ENCODE measurements at regions not wholly inside any gene's neighbourhood (a gene's known extent, or its start where the extent isn't known, plus 50 kb on each side); places are given as distances from the start of the nearest gene placed in this dataset.

DNA sequence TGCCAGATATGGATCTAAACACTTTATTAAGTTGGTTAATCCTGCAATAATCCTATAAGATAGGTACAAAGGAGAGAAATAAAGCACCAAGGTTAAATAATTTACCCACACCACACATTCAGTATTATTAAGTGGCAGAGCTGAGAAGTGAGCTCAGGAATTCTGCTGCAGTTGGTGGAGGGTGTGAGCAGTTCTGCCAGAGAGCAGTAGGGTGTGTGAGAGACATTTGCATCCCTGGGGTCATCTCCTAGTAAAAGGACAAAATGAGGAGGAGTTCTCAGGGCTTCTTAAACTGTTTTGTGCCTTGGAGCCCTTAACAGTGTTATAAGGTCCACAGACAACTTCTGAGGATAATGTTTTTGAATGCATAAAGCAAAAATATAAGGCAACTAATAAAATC, 484.5 kb downstream of the TAFA4 start:
- DNase-seq (ENCODE audit: low spot score in 2 of 2) (no peak), ATAC-seq (replicated peaks; ENCODE audit: extremely low read depth, poor library complexity, severe bottlenecking) (no peak)
- Mint-ChIP-seq H3K27me3 (no peaks in the 10 kb centered on the region), H3K4me3 (no peak overlapping the region), H3K9me3 (peaks cover 5% of the 10 kb centered on the region), H3K36me3 (ENCODE audit: insufficient read depth) (peaks cover 5% of the 10 kb centered on the region), H3K27ac (ENCODE audit: low read depth) (no peak overlapping the region), H3K4me1 (no peaks in the 10 kb centered on the region)

- no peaks in the 10 kb centered on the region for H3K4me1 Mint-ChIP-seq
- no peaks in the 10 kb centered on the region for H3K36me3 Mint-ChIP-seq (ENCODE audit: insufficient read depth)
- H3K4me3 Mint-ChIP-seq: no peak overlapping the region
- H3K27me3 Mint-ChIP-seq: no peaks in the 10 kb centered on the region
- H3K27ac Mint-ChIP-seq (ENCODE audit: low read depth): no peak overlapping the region
- DNase-seq (ENCODE audit: low spot score in 2 of 2) (no peak), ATAC-seq (replicated peaks; ENCODE audit: extremely low read depth, poor library complexity, severe bottlenecking) (no peak)
- peaks cover 6% of the 10 kb centered on the region for H3K9me3 Mint-ChIP-seq
Measured at GRCh38 chr3:68441054-68441453, 491.3 kb downstream of the TAFA4 start.

DNA sequence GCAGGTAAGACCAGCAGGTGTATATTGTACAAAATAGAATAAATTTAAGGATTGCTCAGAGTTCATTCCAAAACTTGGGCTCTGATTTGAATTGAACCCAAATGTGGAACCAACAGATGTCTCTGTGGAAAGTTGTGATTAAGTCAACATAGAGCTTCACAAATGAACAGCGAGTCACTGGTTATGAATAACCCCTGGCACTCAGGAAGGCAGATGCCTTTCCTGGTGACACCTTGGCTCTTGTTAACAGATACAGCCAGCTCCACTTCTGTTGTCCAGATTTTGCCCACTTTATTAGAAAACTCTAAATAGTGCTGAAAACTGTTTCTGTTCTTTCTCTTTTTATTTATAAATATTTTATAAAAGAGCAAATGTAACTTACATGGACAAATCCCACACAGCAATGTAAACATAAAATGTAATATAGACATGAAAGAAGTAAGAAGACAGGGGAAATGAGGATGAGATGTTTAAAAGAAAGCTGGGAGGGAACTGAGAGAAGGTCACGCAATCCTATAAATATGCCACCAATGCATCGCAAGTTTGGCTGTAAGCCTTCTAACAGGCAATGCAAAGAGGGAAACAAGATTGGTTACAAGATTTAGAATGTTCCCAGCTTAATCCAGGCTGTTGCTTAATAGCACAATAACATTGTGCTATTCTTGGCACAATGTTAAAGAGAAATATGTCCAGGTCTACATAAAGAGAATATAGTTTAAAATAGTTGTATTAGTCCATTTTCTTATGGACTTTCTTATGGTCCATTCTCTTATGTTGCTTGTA, 495.5 kb downstream of the TAFA4 start:
- Mint-ChIP-seq H3K4me1 (no peaks in the 10 kb centered on the region), H3K4me3 (no peak overlapping the region), H3K36me3 (ENCODE audit: insufficient read depth) (no peaks in the 10 kb centered on the region), H3K27ac (ENCODE audit: low read depth) (no peak overlapping the region), H3K27me3 (no peaks in the 10 kb centered on the region), H3K9me3 (peaks cover 6% of the 10 kb centered on the region)
- ATAC-seq (replicated peaks; ENCODE audit: extremely low read depth, poor library complexity, severe bottlenecking) (no peak), DNase-seq (ENCODE audit: low spot score in 2 of 2) (no peak)

DNA sequence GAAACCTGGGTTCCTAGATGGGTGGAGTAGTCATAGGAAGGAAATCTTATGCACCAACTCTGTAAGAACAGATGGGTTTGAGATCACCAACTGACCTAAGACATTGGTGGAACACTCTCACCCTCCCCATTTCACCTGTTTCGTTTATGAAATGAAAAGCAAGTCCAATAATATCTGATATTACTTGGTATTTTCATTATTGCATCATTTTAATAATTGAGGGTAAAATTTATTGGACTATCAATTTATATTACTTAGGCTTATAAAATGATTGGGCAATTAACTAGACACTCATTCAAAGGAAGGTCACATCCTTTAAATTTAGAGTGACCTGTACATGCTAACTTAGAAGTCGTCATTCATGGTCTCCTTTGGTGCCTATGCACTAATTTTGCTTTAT, 503.9 kb downstream of the TAFA4 start:
- DNase-seq (ENCODE audit: low spot score in 2 of 2) (no peak), ATAC-seq (replicated peaks; ENCODE audit: extremely low read depth, poor library complexity, severe bottlenecking) (no peak)
- no peaks in the 10 kb centered on the region for H3K4me1 Mint-ChIP-seq
- H3K36me3 Mint-ChIP-seq (ENCODE audit: insufficient read depth): no peaks in the 10 kb centered on the region
- H3K27me3 Mint-ChIP-seq: no peaks in the 10 kb centered on the region
- H3K4me3 Mint-ChIP-seq: no peak overlapping the region
- no peaks in the 10 kb centered on the region for H3K9me3 Mint-ChIP-seq
- H3K27ac Mint-ChIP-seq (ENCODE audit: low read depth): no peak overlapping the region

- Mint-ChIP-seq H3K36me3 (ENCODE audit: insufficient read depth) (no peaks in the 10 kb centered on the region), H3K27ac (ENCODE audit: low read depth) (no peak overlapping the region), H3K9me3 (no peaks in the 10 kb centered on the region), H3K4me1 (no peaks in the 10 kb centered on the region), H3K27me3 (no peaks in the 10 kb centered on the region), H3K4me3 (no peak overlapping the region)
- DNase-seq (ENCODE audit: low spot score in 2 of 2): no peak
- ATAC-seq (replicated peaks; ENCODE audit: extremely low read depth, poor library complexity, severe bottlenecking): no peak
Measured at GRCh38 chr3:68424796-68425460, 507.4 kb downstream of the TAFA4 start.

GRCh38 chr3:68408626-68409025, 523.7 kb downstream of the TAFA4 start:
- no peaks in the 10 kb centered on the region for H3K36me3 Mint-ChIP-seq (ENCODE audit: insufficient read depth)
- ATAC-seq (replicated peaks; ENCODE audit: extremely low read depth, poor library complexity, severe bottlenecking): no peak
- no peaks in the 10 kb centered on the region for H3K4me1 Mint-ChIP-seq
- no peak overlapping the region for H3K27ac Mint-ChIP-seq (ENCODE audit: low read depth)
- H3K9me3 Mint-ChIP-seq: peaks cover 2% of the 10 kb centered on the region
- H3K4me3 Mint-ChIP-seq: no peak overlapping the region
- no peaks in the 10 kb centered on the region for H3K27me3 Mint-ChIP-seq
- DNase-seq (ENCODE audit: low spot score in 2 of 2): no peak

DNA sequence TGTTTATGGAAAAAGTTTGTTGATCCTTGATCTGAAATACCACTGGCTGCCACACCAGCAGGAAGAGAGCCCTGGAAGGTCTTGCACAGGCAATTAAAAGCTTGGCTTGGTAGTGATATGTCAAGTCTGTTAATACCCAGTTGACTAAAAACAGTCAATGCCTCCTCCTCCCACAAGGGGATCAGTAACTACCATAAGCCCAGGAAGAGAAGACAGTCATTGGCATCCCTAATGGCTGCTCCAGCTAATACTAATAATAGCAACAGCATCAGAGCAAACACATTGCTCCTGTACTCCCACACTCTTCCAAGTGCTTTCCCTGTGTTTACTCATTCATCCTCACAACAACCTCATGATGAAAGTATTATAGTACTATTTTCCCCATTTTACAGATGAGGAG, 528.6 kb downstream of the TAFA4 start:
- no peaks in the 10 kb centered on the region for H3K27me3 Mint-ChIP-seq
- H3K9me3 Mint-ChIP-seq: no peaks in the 10 kb centered on the region
- H3K27ac Mint-ChIP-seq (ENCODE audit: low read depth): no peak overlapping the region
- H3K4me1 Mint-ChIP-seq: no peaks in the 10 kb centered on the region
- DNase-seq (ENCODE audit: low spot score in 2 of 2) (no peak), ATAC-seq (replicated peaks; ENCODE audit: extremely low read depth, poor library complexity, severe bottlenecking) (no peak)
- no peaks in the 10 kb centered on the region for H3K36me3 Mint-ChIP-seq (ENCODE audit: insufficient read depth)
- no peak overlapping the region for H3K4me3 Mint-ChIP-seq

GRCh38 chr3:68402235-68402918, 530.0 kb downstream of the TAFA4 start:
- no peaks in the 10 kb centered on the region for H3K27me3 Mint-ChIP-seq
- no peaks in the 10 kb centered on the region for H3K4me1 Mint-ChIP-seq
- DNase-seq (ENCODE audit: low spot score in 2 of 2) (no peak), ATAC-seq (replicated peaks; ENCODE audit: extremely low read depth, poor library complexity, severe bottlenecking) (no peak)
- H3K4me3 Mint-ChIP-seq: no peak overlapping the region
- H3K36me3 Mint-ChIP-seq (ENCODE audit: insufficient read depth): no peaks in the 10 kb centered on the region
- H3K27ac Mint-ChIP-seq (ENCODE audit: low read depth): no peak overlapping the region
- no peaks in the 10 kb centered on the region for H3K9me3 Mint-ChIP-seq

GRCh38 chr3:68378631-68379030, 553.7 kb downstream of the TAFA4 start:
- DNase-seq (ENCODE audit: low spot score in 2 of 2) (no peak), ATAC-seq (replicated peaks; ENCODE audit: extremely low read depth, poor library complexity, severe bottlenecking) (no peak)
- Mint-ChIP-seq H3K4me3 (no peak overlapping the region), H3K27ac (ENCODE audit: low read depth) (no peak overlapping the region), H3K9me3 (peaks cover 30% of the 10 kb centered on the region), H3K36me3 (ENCODE audit: insufficient read depth) (no peaks in the 10 kb centered on the region), H3K4me1 (peaks cover 9% of the 10 kb centered on the region), H3K27me3 (no peaks in the 10 kb centered on the region)

- DNase-seq (ENCODE audit: low spot score in 2 of 2) (no peak), ATAC-seq (replicated peaks; ENCODE audit: extremely low read depth, poor library complexity, severe bottlenecking) (no peak)
- H3K9me3 Mint-ChIP-seq: peaks cover 12% of the 10 kb centered on the region
- H3K4me1 Mint-ChIP-seq: no peaks in the 10 kb centered on the region
- H3K27ac Mint-ChIP-seq (ENCODE audit: low read depth): no peak overlapping the region
- no peaks in the 10 kb centered on the region for H3K27me3 Mint-ChIP-seq
- no peak overlapping the region for H3K4me3 Mint-ChIP-seq
- no peaks in the 10 kb centered on the region for H3K36me3 Mint-ChIP-seq (ENCODE audit: insufficient read depth)
Measured at GRCh38 chr3:68373727-68374126, 558.6 kb downstream of the TAFA4 start.

DNA sequence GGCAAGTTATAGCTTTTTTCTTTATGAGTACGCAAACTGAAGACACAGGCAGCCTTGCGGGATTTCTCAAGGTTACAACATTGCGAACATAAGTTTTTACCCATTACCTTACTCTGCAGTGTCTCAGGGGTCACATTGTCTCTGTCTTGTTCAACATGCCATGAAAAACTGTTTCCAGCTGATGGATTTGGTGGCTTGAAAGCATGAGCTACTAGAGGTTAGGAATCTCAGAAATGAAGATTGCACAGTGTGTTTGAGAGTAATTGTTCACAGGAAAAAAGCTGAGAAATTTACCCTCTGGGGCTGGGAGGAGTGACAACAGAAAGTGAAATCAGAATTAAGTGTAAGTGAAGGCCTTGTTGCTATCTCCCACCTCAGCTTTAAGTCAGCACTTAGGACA, 568.6 kb downstream of the TAFA4 start:
- no peaks in the 10 kb centered on the region for H3K4me1 Mint-ChIP-seq
- DNase-seq (ENCODE audit: low spot score in 2 of 2): no peak
- H3K27me3 Mint-ChIP-seq: no peaks in the 10 kb centered on the region
- no peaks in the 10 kb centered on the region for H3K36me3 Mint-ChIP-seq (ENCODE audit: insufficient read depth)
- H3K27ac Mint-ChIP-seq (ENCODE audit: low read depth): no peak overlapping the region
- H3K4me3 Mint-ChIP-seq: no peak overlapping the region
- ATAC-seq (replicated peaks; ENCODE audit: extremely low read depth, poor library complexity, severe bottlenecking): no peak
- H3K9me3 Mint-ChIP-seq: no peaks in the 10 kb centered on the region

- no peaks in the 10 kb centered on the region for H3K36me3 Mint-ChIP-seq (ENCODE audit: insufficient read depth)
- DNase-seq (ENCODE audit: low spot score in 2 of 2) (no peak), ATAC-seq (replicated peaks; ENCODE audit: extremely low read depth, poor library complexity, severe bottlenecking) (no peak)
- no peaks in the 10 kb centered on the region for H3K9me3 Mint-ChIP-seq
- no peak overlapping the region for H3K27ac Mint-ChIP-seq (ENCODE audit: low read depth)
- H3K27me3 Mint-ChIP-seq: no peaks in the 10 kb centered on the region
- H3K4me3 Mint-ChIP-seq: no peak overlapping the region
- no peaks in the 10 kb centered on the region for H3K4me1 Mint-ChIP-seq
Measured at GRCh38 chr3:68360492-68360891, 571.9 kb downstream of the TAFA4 start.

GRCh38 chr3:68345781-68346180, 586.6 kb downstream of the TAFA4 start:
- Mint-ChIP-seq H3K36me3 (ENCODE audit: insufficient read depth) (no peaks in the 10 kb centered on the region), H3K4me1 (no peaks in the 10 kb centered on the region), H3K9me3 (no peaks in the 10 kb centered on the region), H3K27me3 (no peaks in the 10 kb centered on the region), H3K4me3 (no peak overlapping the region), H3K27ac (ENCODE audit: low read depth) (no peak overlapping the region)
- no peak for DNase-seq (ENCODE audit: low spot score in 2 of 2)
- no peak for ATAC-seq (replicated peaks; ENCODE audit: extremely low read depth, poor library complexity, severe bottlenecking)

All from central memory CD8-positive, alpha-beta T cell (primary cell).